ENCODE measurements at regions not wholly inside any gene's neighbourhood (a gene's known extent, or its start where the extent isn't known, plus 50 kb on each side); places are given as distances from the start of the nearest gene placed in this dataset.
A peak's percentile ranks its signal among the peaks of the same experiment; 100 is the strongest.
"Not testable (repeated sequence)": the region's sequence is repeated elsewhere in the genome, so short reads cannot be mapped to it uniquely, and the experiment has no call there.

DNA sequence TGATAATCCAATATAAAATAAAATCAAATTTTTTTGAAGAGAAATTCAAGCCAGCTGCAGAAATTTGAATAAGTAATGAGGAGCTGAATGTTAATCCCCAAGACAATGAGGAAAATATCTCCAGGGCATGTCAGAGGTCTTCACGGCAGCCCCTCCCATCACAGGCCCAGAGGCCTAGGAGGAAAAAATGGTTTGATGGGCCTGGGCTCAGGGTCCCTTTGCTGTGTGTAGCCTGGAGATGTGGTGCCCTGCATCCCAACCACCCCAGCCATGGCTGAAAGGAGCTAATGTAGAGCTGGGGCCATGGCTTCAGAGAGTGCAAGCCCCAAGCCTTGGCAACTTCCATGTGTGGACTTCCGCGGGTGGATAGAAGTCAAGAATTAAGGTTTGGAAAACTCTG is 618.3 kb downstream of the TAF11L14 start:
- Histone ChIP-seq H3K36me3 (ENCODE audit: insufficient read depth, low read length) (no peaks in the 10 kb centered on the region), H2AFZ (ENCODE audit: low read length) (no peak overlapping the region), H3K27ac (ENCODE audit: low read length) (no peak overlapping the region), H3K4me2 (ENCODE audit: low read depth, low read length, poor library complexity, severe bottlenecking) (no peak overlapping the region), H3K9me3 (ENCODE audit: low read length) (peaks cover 21% of the 10 kb centered on the region), H3K9ac (ENCODE audit: low read length) (no peak overlapping the region), H3K4me1 (ENCODE audit: low read length) (no peaks in the 10 kb centered on the region), H4K20me1 (ENCODE audit: insufficient read depth, low read depth, low read length) (no peaks in the 10 kb centered on the region), H3K27me3 (ENCODE audit: low read length) (no peaks in the 10 kb centered on the region), H3K9me2 (replicated peaks; ENCODE audit: insufficient read depth, low read length) (no peaks in the 10 kb centered on the region), H3K4me3 (ENCODE audit: low read length) (no peak overlapping the region), H3K79me2 (ENCODE audit: low read length) (no peaks in the 10 kb centered on the region)
- no peak for DNase-seq

DNA sequence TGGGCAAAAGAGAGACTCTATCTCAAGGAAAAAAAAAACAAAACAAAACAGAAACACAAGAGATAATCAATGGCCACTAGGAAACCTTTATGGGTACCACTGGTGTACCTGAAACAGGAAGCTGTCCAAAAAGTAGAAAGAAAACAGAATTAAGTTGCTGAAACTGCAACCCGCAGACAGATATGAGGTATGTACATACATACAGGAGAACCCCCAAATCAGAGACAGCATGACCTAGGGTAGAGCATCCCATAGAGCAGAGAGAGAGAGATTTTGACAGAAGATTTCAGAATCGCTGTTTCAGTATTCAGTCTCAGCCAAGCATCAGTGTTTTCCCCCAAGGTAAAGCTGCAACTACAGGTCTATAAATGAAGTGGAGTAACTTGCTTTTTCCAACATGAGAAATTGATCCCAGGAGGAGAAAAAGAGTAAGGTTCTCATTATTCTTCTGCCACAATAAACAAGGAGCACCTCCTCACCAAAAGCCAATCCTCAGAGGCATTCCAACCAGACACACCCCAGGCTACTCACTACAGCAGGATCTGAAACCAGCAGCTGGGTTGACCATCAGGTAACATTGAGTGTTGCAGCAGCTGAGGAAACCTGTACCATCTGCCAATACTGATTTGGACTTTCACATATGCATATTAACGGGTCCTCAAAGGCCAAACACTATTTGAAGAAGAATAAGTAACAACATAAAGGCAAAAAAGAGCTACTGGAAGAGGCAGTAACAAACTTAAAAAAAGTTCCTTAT is 630.0 kb downstream of the TAF11L14 start:
- Histone ChIP-seq H3K4me3 (ENCODE audit: low read length) (no peak overlapping the region), H4K20me1 (ENCODE audit: insufficient read depth, low read depth, low read length) (no peaks in the 10 kb centered on the region), H3K9me3 (ENCODE audit: low read length) (0 out of 2 replicates have a peak, but pooled peaks cover 3% of the 10 kb centered on the region), H2AFZ (ENCODE audit: low read length) (no peak overlapping the region), H3K4me2 (ENCODE audit: low read depth, low read length, poor library complexity, severe bottlenecking) (no peak overlapping the region), H3K9me2 (replicated peaks; ENCODE audit: insufficient read depth, low read length) (0 out of 2 replicates have a peak, but pooled peaks cover 3% of the 10 kb centered on the region), H3K27me3 (ENCODE audit: low read length) (no peaks in the 10 kb centered on the region), H3K9ac (ENCODE audit: low read length) (no peak overlapping the region), H3K27ac (ENCODE audit: low read length) (no peak overlapping the region), H3K4me1 (ENCODE audit: low read length) (no peaks in the 10 kb centered on the region), H3K79me2 (ENCODE audit: low read length) (no peaks in the 10 kb centered on the region), H3K36me3 (ENCODE audit: insufficient read depth, low read length) (no peaks in the 10 kb centered on the region)
- no peak for DNase-seq

GRCh38 chr5:18270635-18271338 is 636.5 kb downstream of the TAF11L14 start:
- H3K79me2 ChIP-seq (ENCODE audit: low read length): no peaks in the 10 kb centered on the region
- no peak overlapping the region for H3K4me2 ChIP-seq (ENCODE audit: low read depth, low read length, poor library complexity, severe bottlenecking)
- H3K4me1 ChIP-seq (ENCODE audit: low read length): no peaks in the 10 kb centered on the region
- 0 out of 2 replicates have a peak, but pooled peaks cover 3% of the 10 kb centered on the region for H3K9me2 ChIP-seq (replicated peaks; ENCODE audit: insufficient read depth, low read length)
- H3K4me3 ChIP-seq (ENCODE audit: low read length): no peak overlapping the region
- no peak overlapping the region for H2AFZ ChIP-seq (ENCODE audit: low read length)
- H3K9me3 ChIP-seq (ENCODE audit: low read length): 0 out of 2 replicates have a peak, but pooled peaks cover 4% of the 10 kb centered on the region
- no peak for DNase-seq
- H3K27ac ChIP-seq (ENCODE audit: low read length): no peak overlapping the region
- H3K27me3 ChIP-seq (ENCODE audit: low read length): no peaks in the 10 kb centered on the region
- H4K20me1 ChIP-seq (ENCODE audit: insufficient read depth, low read depth, low read length): no peaks in the 10 kb centered on the region
- no peak overlapping the region for H3K9ac ChIP-seq (ENCODE audit: low read length)
- H3K36me3 ChIP-seq (ENCODE audit: insufficient read depth, low read length): no peaks in the 10 kb centered on the region

- H3K9ac ChIP-seq (ENCODE audit: low read length): no peak overlapping the region
- DNase-seq: no peak
- H3K4me2 ChIP-seq (ENCODE audit: low read depth, low read length, poor library complexity, severe bottlenecking): no peak overlapping the region
- H3K4me3 ChIP-seq (ENCODE audit: low read length): no peak overlapping the region
- H3K79me2 ChIP-seq (ENCODE audit: low read length): no peaks in the 10 kb centered on the region
- H3K36me3 ChIP-seq (ENCODE audit: insufficient read depth, low read length): no peaks in the 10 kb centered on the region
- H3K9me2 ChIP-seq (replicated peaks; ENCODE audit: insufficient read depth, low read length): no peaks in the 10 kb centered on the region
- H2AFZ ChIP-seq (ENCODE audit: low read length): no peak overlapping the region
- no peaks in the 10 kb centered on the region for H3K9me3 ChIP-seq (ENCODE audit: low read length)
- no peaks in the 10 kb centered on the region for H3K27me3 ChIP-seq (ENCODE audit: low read length)
- no peak overlapping the region for H3K27ac ChIP-seq (ENCODE audit: low read length)
- no peaks in the 10 kb centered on the region for H4K20me1 ChIP-seq (ENCODE audit: insufficient read depth, low read depth, low read length)
- H3K4me1 ChIP-seq (ENCODE audit: low read length): no peaks in the 10 kb centered on the region
Measured at GRCh38 chr5:18276939-18277338, 642.7 kb downstream of the TAF11L14 start.

DNA sequence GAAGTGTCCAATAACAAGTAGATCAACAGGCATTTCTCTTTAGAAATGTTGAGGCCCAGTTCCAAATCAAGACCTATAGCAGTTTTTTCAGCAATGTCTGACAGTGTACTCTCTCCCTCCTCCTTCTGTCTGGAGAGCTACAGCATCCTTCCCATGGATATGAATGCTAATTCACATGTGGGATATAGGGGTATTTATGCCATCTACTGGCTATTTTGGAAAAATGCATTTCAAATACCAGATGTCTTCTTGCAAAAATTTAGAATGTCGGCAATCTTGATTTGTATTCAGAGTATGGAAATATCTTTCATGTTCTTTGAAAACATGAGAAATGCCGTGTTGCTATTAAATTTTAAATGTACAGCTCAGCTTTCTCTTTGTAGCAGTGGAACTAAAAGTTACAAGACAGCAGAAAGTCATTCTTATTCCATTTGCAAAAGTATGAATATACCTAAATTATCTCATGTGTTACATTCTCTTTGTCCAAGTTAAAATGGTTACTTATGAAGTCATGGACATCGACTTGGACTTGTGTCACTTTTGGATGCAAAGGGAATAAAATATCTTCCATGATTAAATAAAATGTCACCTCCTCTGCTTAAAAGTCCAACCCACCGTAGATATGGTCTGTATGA is 647.8 kb downstream of the TAF11L14 start:
- peak; percentile 44 for DNase-seq
- Histone ChIP-seq H3K9me3 (ENCODE audit: low read length) (no peaks in the 10 kb centered on the region), H3K9me2 (replicated peaks; ENCODE audit: insufficient read depth, low read length) (no peaks in the 10 kb centered on the region)

DNA sequence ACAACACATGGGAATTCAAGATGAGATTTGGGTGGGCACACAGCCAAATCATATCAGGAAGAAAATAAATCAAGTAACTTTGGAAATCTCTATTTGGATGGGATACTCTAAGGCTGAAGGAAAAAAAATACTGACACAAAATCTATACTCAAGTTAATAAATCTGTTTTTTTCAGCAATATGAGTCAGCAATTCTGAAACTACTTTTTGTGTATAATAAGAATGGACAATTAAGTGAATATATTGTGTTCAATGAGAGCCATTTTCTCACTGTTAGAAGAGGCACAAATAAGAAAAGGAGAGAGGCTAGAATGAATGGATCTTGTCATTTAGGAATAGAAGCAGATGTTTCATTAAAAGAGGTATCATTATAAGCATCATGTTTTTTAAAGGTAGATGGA is 651.0 kb downstream of the TAF11L14 start:
- Histone ChIP-seq H3K4me1 (ENCODE audit: low read length) (no peaks in the 10 kb centered on the region), H2AFZ (ENCODE audit: low read length) (no peak overlapping the region), H3K9ac (ENCODE audit: low read length) (no peak overlapping the region), H3K27me3 (ENCODE audit: low read length) (no peaks in the 10 kb centered on the region), H3K9me2 (replicated peaks; ENCODE audit: insufficient read depth, low read length) (no peaks in the 10 kb centered on the region), H3K4me2 (ENCODE audit: low read depth, low read length, poor library complexity, severe bottlenecking) (no peak overlapping the region), H3K79me2 (ENCODE audit: low read length) (no peaks in the 10 kb centered on the region), H3K36me3 (ENCODE audit: insufficient read depth, low read length) (no peaks in the 10 kb centered on the region), H4K20me1 (ENCODE audit: insufficient read depth, low read depth, low read length) (no peaks in the 10 kb centered on the region), H3K27ac (ENCODE audit: low read length) (no peak overlapping the region), H3K4me3 (ENCODE audit: low read length) (no peak overlapping the region), H3K9me3 (ENCODE audit: low read length) (no peaks in the 10 kb centered on the region)
- no peak for DNase-seq

More for the DNA sequence above, 647.8 kb downstream of the TAF11L14 start:
- Histone ChIP-seq H3K4me1 (ENCODE audit: low read length) (no peaks in the 10 kb centered on the region), H3K27me3 (ENCODE audit: low read length) (no peaks in the 10 kb centered on the region), H3K9ac (ENCODE audit: low read length) (no peak overlapping the region), H3K36me3 (ENCODE audit: insufficient read depth, low read length) (no peaks in the 10 kb centered on the region), H3K4me3 (ENCODE audit: low read length) (no peak overlapping the region), H3K4me2 (ENCODE audit: low read depth, low read length, poor library complexity, severe bottlenecking) (no peak overlapping the region), H3K27ac (ENCODE audit: low read length) (no peak overlapping the region), H3K79me2 (ENCODE audit: low read length) (no peaks in the 10 kb centered on the region), H4K20me1 (ENCODE audit: insufficient read depth, low read depth, low read length) (no peaks in the 10 kb centered on the region), H2AFZ (ENCODE audit: low read length) (no peak overlapping the region)

DNA sequence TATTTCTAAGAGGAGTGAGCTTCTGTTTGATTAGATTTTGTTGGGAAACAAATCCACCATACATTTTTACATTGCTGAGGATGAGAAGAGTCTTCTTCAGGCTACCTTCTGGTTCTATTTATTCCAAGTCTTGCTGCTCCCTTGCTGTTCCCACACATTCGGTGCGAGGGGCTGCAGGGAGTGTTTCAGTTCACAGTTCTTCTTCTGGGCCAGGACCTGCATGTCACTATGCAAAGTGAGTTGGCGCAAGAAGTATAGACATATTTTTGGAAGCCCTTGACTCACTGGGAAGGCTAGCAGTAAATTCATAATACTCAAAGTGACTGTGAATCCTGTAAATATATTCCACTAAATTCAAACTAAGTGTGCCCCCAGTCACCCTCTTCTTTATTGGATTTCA is 657.9 kb downstream of the TAF11L14 start:
- Histone ChIP-seq H3K36me3 (ENCODE audit: insufficient read depth, low read length) (no peaks in the 10 kb centered on the region), H3K9ac (ENCODE audit: low read length) (no peak overlapping the region), H3K4me2 (ENCODE audit: low read depth, low read length, poor library complexity, severe bottlenecking) (no peak overlapping the region), H3K27ac (ENCODE audit: low read length) (no peak overlapping the region), H3K4me1 (ENCODE audit: low read length) (no peaks in the 10 kb centered on the region), H3K9me2 (replicated peaks; ENCODE audit: insufficient read depth, low read length) (no peaks in the 10 kb centered on the region), H3K9me3 (ENCODE audit: low read length) (no peaks in the 10 kb centered on the region), H2AFZ (ENCODE audit: low read length) (no peak overlapping the region), H3K27me3 (ENCODE audit: low read length) (no peaks in the 10 kb centered on the region), H3K4me3 (ENCODE audit: low read length) (no peak overlapping the region), H4K20me1 (ENCODE audit: insufficient read depth, low read depth, low read length) (no peaks in the 10 kb centered on the region), H3K79me2 (ENCODE audit: low read length) (no peaks in the 10 kb centered on the region)
- DNase-seq: no peak

- DNase-seq; H3K9me3 ChIP-seq (ENCODE audit: low read length); H2AFZ ChIP-seq (ENCODE audit: low read length); H3K9ac ChIP-seq (ENCODE audit: low read length); H3K27ac ChIP-seq (ENCODE audit: low read length); H3K27me3 ChIP-seq (ENCODE audit: low read length); H3K4me1 ChIP-seq (ENCODE audit: low read length); H3K9me2 ChIP-seq (replicated peaks; ENCODE audit: insufficient read depth, low read length); H3K4me3 ChIP-seq (ENCODE audit: low read length); H4K20me1 ChIP-seq (ENCODE audit: insufficient read depth, low read depth, low read length); H3K4me2 ChIP-seq (ENCODE audit: low read depth, low read length, poor library complexity, severe bottlenecking); H3K79me2 ChIP-seq (ENCODE audit: low read length); H3K36me3 ChIP-seq (ENCODE audit: insufficient read depth, low read length): not testable (repeated sequence)
Measured at GRCh38 chr5:18295696-18296095, 661.4 kb downstream of the TAF11L14 start.

Data from Karpas-422 (cell line).